ENCODE measurements at regions not wholly inside any gene's neighbourhood (a gene's known extent, or its start where the extent isn't known, plus 50 kb on each side); places are given as distances from the start of the nearest gene placed in this dataset.

DNA sequence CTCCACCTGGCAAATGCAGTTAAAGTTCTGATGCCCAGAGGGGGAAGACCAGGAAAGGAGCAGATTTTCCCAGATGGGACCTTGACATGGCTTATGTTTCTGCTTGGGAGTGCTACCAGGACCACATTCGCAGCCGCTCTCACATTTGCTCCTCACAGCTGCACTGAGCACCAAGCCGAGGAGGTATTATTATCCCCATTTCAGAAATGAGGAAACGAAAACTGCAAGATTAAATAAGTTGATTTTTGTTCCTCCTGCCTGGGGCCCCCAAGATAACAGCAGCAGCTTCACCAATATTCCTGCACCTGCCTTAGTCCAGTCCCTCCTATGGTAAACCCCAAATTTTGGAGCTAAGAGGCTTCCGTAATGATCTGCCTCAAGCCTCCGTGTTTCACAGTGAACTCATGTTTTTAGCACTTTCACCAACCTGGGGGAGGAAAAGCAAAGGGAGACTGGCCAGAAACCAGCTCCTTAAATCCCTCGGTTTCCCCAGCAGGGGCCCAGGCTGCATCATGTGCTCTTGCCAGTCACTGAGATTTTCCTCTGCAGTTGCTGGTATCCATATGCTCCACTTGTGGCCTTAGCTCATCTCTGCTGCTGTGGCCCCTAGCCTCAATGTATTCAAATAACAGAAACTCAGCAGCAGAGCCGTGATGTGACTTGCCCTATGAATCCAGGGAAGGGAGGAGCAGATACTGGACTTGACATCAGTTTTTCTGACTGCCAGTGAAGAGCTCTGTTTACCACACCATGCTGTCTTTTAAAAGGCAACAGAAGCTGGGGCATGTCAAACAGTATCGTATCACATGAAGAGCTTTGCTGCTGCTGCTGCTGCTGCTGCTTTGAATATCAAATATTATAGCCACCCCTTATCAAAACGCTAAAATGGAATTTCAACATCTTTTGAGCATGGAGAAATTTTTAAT lies 95.5 kb upstream of the KLHL13 start:
- H3K27ac Mint-ChIP-seq (ENCODE audit: unreplicated experiment) = no peak overlapping the region
- no peak overlapping the region for H2AFZ ChIP-seq (ENCODE audit: low read depth, low read length)

DNA sequence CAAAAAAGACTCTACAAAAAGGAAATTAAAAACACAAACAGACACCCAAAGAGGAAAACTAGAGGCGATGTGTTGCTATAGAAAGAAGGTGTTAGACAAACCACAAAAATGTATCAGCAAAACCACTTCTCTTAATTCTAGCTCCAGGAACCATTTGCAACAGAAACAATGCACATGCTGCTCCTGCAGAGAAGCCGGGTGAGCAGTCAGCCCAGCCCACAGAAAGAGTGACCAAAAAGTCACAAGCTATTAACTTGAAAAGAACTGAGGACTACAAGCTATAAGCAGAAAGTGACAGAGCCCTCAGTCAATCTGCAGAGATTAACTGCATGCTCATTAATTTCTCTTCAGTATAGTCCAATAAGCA lies 96.2 kb upstream of the KLHL13 start:
- H3K9me3 Mint-ChIP-seq (ENCODE audit: unreplicated experiment) = no peaks in the 10 kb centered on the region
- peaks cover 11% of the 10 kb centered on the region for H3K4me1 Mint-ChIP-seq (ENCODE audit: low read depth, unreplicated experiment)
- no peak overlapping the region for H3K9ac ChIP-seq (ENCODE audit: low read length)
- H3K9me3 ChIP-seq (ENCODE audit: insufficient read depth, low read depth, low read length) = no peaks in the 10 kb centered on the region
- no peak overlapping the region for H3K27ac Mint-ChIP-seq (ENCODE audit: unreplicated experiment)
- H3K36me3 ChIP-seq (ENCODE audit: insufficient read depth, low read length) = no peaks in the 10 kb centered on the region
- H3K27me3 ChIP-seq (ENCODE audit: insufficient read depth, low read length) = no peaks in the 10 kb centered on the region
- H3K4me1 ChIP-seq (ENCODE audit: insufficient read depth, low read length) = no peaks in the 10 kb centered on the region
- no peak for TF ChIP-seq EZH2 (IDR thresholded peaks at IDR 0.05; ENCODE audit: insufficient read depth, low read length)
- TF ChIP-seq, protein P1, sequence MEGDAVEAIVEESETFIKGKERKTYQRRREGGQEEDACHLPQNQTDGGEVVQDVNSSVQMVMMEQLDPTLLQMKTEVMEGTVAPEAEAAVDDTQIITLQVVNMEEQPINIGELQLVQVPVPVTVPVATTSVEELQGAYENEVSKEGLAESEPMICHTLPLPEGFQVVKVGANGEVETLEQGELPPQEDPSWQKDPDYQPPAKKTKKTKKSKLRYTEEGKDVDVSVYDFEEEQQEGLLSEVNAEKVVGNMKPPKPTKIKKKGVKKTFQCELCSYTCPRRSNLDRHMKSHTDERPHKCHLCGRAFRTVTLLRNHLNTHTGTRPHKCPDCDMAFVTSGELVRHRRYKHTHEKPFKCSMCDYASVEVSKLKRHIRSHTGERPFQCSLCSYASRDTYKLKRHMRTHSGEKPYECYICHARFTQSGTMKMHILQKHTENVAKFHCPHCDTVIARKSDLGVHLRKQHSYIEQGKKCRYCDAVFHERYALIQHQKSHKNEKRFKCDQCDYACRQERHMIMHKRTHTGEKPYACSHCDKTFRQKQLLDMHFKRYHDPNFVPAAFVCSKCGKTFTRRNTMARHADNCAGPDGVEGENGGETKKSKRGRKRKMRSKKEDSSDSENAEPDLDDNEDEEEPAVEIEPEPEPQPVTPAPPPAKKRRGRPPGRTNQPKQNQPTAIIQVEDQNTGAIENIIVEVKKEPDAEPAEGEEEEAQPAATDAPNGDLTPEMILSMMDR (IDR thresholded peaks at IDR 0.05; ENCODE audit: insufficient read depth, low read depth, low read length) = no peak
- H4K20me1 ChIP-seq (ENCODE audit: insufficient read depth, low read length) = no peaks in the 10 kb centered on the region
- FAIRE-seq (no peak), DNase-seq (ENCODE audit: low read depth) (peak; percentile 9)
- no peaks in the 10 kb centered on the region for H3K36me3 Mint-ChIP-seq (ENCODE audit: low read depth, unreplicated experiment)
- H3K79me2 ChIP-seq (ENCODE audit: insufficient read depth, low read length) = no peaks in the 10 kb centered on the region
- no peak overlapping the region for H3K4me2 ChIP-seq (ENCODE audit: low read length)
- H3K27me3 Mint-ChIP-seq (ENCODE audit: low read depth, unreplicated experiment) = no peaks in the 10 kb centered on the region
- no peak overlapping the region for H2AFZ ChIP-seq (ENCODE audit: low read depth, low read length)
- H3K4me3 Mint-ChIP-seq (ENCODE audit: unreplicated experiment) = no peak overlapping the region
- no peak overlapping the region for H3K4me3 ChIP-seq (ENCODE audit: insufficient read depth, low read depth, low read length)
- no peak overlapping the region for H3K27ac ChIP-seq (ENCODE audit: low read depth, low read length)

More for the DNA sequence above, 95.5 kb upstream of the KLHL13 start:
- DNase-seq (ENCODE audit: low read depth) (no peak), FAIRE-seq (no peak)
- Histone ChIP-seq H3K36me3 (ENCODE audit: insufficient read depth, low read length) (no peaks in the 10 kb centered on the region), H3K79me2 (ENCODE audit: insufficient read depth, low read length) (no peaks in the 10 kb centered on the region), H3K4me3 (ENCODE audit: insufficient read depth, low read depth, low read length) (no peak overlapping the region), H3K9ac (ENCODE audit: low read length) (no peak overlapping the region), H3K4me2 (ENCODE audit: low read length) (no peak overlapping the region), H3K4me1 (ENCODE audit: insufficient read depth, low read length) (no peaks in the 10 kb centered on the region), H3K27ac (ENCODE audit: low read depth, low read length) (no peak overlapping the region), H4K20me1 (ENCODE audit: insufficient read depth, low read length) (no peaks in the 10 kb centered on the region), H3K27me3 (ENCODE audit: insufficient read depth, low read length) (no peaks in the 10 kb centered on the region), H3K9me3 (ENCODE audit: insufficient read depth, low read depth, low read length) (no peaks in the 10 kb centered on the region)
- H3K27me3 Mint-ChIP-seq (ENCODE audit: low read depth, unreplicated experiment) = no peaks in the 10 kb centered on the region
- peaks cover 11% of the 10 kb centered on the region for H3K4me1 Mint-ChIP-seq (ENCODE audit: low read depth, unreplicated experiment)
- H3K4me3 Mint-ChIP-seq (ENCODE audit: unreplicated experiment) = no peak overlapping the region
- H3K36me3 Mint-ChIP-seq (ENCODE audit: low read depth, unreplicated experiment) = no peaks in the 10 kb centered on the region
- no peaks in the 10 kb centered on the region for H3K9me3 Mint-ChIP-seq (ENCODE audit: unreplicated experiment)
- TF ChIP-seq EZH2 (IDR thresholded peaks at IDR 0.05; ENCODE audit: insufficient read depth, low read length) = no peak
- TF ChIP-seq, protein P1 (IDR thresholded peaks at IDR 0.05; ENCODE audit: insufficient read depth, low read depth, low read length) = no peak

DNA sequence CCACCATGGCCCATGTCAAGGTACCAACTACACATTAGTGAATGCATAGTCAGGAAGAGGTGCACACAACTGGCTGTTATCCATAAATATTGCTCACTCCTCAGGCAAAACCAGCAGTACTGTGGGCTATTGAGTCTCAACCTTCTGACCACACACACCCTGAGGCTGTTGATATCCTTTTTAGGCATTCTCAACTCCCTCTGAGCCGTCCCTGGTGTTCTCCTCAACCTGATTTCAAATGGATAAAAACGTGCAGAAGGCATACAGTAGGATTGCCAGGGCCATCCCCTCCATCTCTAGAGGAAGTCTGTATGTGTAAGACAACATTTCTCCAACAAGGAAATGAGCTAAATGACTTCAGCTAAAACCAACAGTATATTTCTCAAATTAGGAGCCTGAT lies 98.7 kb upstream of the KLHL13 start:
- Histone ChIP-seq H3K9ac (ENCODE audit: low read length) (no peak overlapping the region), H3K36me3 (ENCODE audit: insufficient read depth, low read length) (no peaks in the 10 kb centered on the region), H4K20me1 (ENCODE audit: insufficient read depth, low read length) (no peaks in the 10 kb centered on the region), H3K27ac (ENCODE audit: low read depth, low read length) (no peak overlapping the region), H3K9me3 (ENCODE audit: insufficient read depth, low read depth, low read length) (no peaks in the 10 kb centered on the region), H3K27me3 (ENCODE audit: insufficient read depth, low read length) (no peaks in the 10 kb centered on the region), H3K79me2 (ENCODE audit: insufficient read depth, low read length) (no peaks in the 10 kb centered on the region), H3K4me2 (ENCODE audit: low read length) (no peak overlapping the region), H3K4me3 (ENCODE audit: insufficient read depth, low read depth, low read length) (no peak overlapping the region), H2AFZ (ENCODE audit: low read depth, low read length) (no peak overlapping the region), H3K4me1 (ENCODE audit: insufficient read depth, low read length) (no peaks in the 10 kb centered on the region)
- no peak overlapping the region for H3K27ac Mint-ChIP-seq (ENCODE audit: unreplicated experiment)
- FAIRE-seq (no peak), DNase-seq (ENCODE audit: low read depth) (no peak)
- H3K4me1 Mint-ChIP-seq (ENCODE audit: low read depth, unreplicated experiment) = peaks cover 11% of the 10 kb centered on the region
- H3K4me3 Mint-ChIP-seq (ENCODE audit: unreplicated experiment) = no peak overlapping the region
- no peaks in the 10 kb centered on the region for H3K27me3 Mint-ChIP-seq (ENCODE audit: low read depth, unreplicated experiment)
- TF ChIP-seq, protein P1 (IDR thresholded peaks at IDR 0.05; ENCODE audit: insufficient read depth, low read depth, low read length) = no peak
- no peak for TF ChIP-seq EZH2 (IDR thresholded peaks at IDR 0.05; ENCODE audit: insufficient read depth, low read length)
- H3K9me3 Mint-ChIP-seq (ENCODE audit: unreplicated experiment) = no peaks in the 10 kb centered on the region
- H3K36me3 Mint-ChIP-seq (ENCODE audit: low read depth, unreplicated experiment) = no peaks in the 10 kb centered on the region
